Adipocyte (in vitro differentiated cells): ENCODE measurements at regions not wholly inside any gene's neighbourhood (a gene's known extent, or its start where the extent isn't known, plus 50 kb on each side); places are given as distances from the start of the nearest gene placed in this dataset.
A peak's percentile ranks its signal among the peaks of the same experiment; 100 is the strongest.

ENCODE experiments used
- DNase-seq: peaks from one replicate; pipeline ENCODE4 v3.0.0-alpha.2; 2015; ENCODE audit warnings: low read depth
- H3K27me3 ChIP-seq: replicated peaks from 2 replicates; pipeline ENCODE4 v1.7.0; 2013; ENCODE audit warnings: mild to moderate bottlenecking, low read length, moderate library complexity; ENCODE audit not compliant: control insufficient read depth, insufficient read depth
- H3K36me3 ChIP-seq: 2 replicates; pipeline ENCODE4 v1.7.0; 2013; ENCODE audit warnings: low read length, mild to moderate bottlenecking, moderate library complexity; ENCODE audit not compliant: control insufficient read depth, insufficient read depth, severe bottlenecking
- H3K4me1 ChIP-seq: 2 replicates; pipeline ENCODE4 v1.7.0; 2013; ENCODE audit warnings: mild to moderate bottlenecking, low read length, moderate library complexity; ENCODE audit not compliant: control insufficient read depth, insufficient read depth
- H3K4me3 ChIP-seq: 2 replicates; pipeline ENCODE4 v1.7.0; 2013; ENCODE audit warnings: mild to moderate bottlenecking, low read length, moderate library complexity
- H3K9ac ChIP-seq: 2 replicates; pipeline ENCODE4 v1.7.0; 2013; ENCODE audit warnings: mild to moderate bottlenecking, low read length, moderate library complexity
- H3K9me3 ChIP-seq: 2 replicates; pipeline ENCODE4 v1.7.0; 2013; ENCODE audit warnings: mild to moderate bottlenecking, low read length, moderate library complexity; ENCODE audit not compliant: control insufficient read depth

GRCh38 chr4:121464854-121465253 lies 84.0 kb upstream of the QRFPR start:
- Histone ChIP-seq H3K9ac (no peak overlapping the region), H3K4me3 (no peak overlapping the region), H3K27me3 (peaks cover 13% of the 10 kb centered on the region), H3K36me3 (no peaks in the 10 kb centered on the region), H3K9me3 (peaks cover 8% of the 10 kb centered on the region), H3K4me1 (no peaks in the 10 kb centered on the region)
- no peak for DNase-seq

GRCh38 chr4:121462660-121463261 lies 81.9 kb upstream of the QRFPR start:
- Histone ChIP-seq H3K4me3 (no peak overlapping the region), H3K9me3 (peaks cover 5% of the 10 kb centered on the region), H3K36me3 (no peaks in the 10 kb centered on the region), H3K9ac (no peak overlapping the region), H3K27me3 (peaks cover 19% of the 10 kb centered on the region), H3K4me1 (no peaks in the 10 kb centered on the region)
- peak; percentile 90 for DNase-seq

GRCh38 chr4:121459026-121459425 lies 78.2 kb upstream of the QRFPR start:
- H3K27me3 ChIP-seq: peaks cover 39% of the 10 kb centered on the region
- DNase-seq: no peak
- no peak overlapping the region for H3K9ac ChIP-seq
- no peaks in the 10 kb centered on the region for H3K4me1 ChIP-seq
- no peaks in the 10 kb centered on the region for H3K9me3 ChIP-seq
- H3K36me3 ChIP-seq: no peaks in the 10 kb centered on the region
- H3K4me3 ChIP-seq: no peak overlapping the region

- Histone ChIP-seq H3K4me1 (no peaks in the 10 kb centered on the region), H3K27me3 (peaks cover 43% of the 10 kb centered on the region)
Measured at GRCh38 chr4:121457278-121457875, 76.6 kb upstream of the QRFPR start.

GRCh38 chr4:121455285-121455684 lies 74.5 kb upstream of the QRFPR start:
- Histone ChIP-seq H3K4me3 (no peak overlapping the region), H3K36me3 (no peaks in the 10 kb centered on the region), H3K27me3 (peaks cover 31% of the 10 kb centered on the region), H3K9ac (no peak overlapping the region), H3K4me1 (no peaks in the 10 kb centered on the region), H3K9me3 (no peaks in the 10 kb centered on the region)
- no peak for DNase-seq

More at GRCh38 chr4:121457278-121457875, 76.6 kb upstream of the QRFPR start:
- Histone ChIP-seq H3K9ac (no peak overlapping the region), H3K4me3 (no peak overlapping the region), H3K36me3 (no peaks in the 10 kb centered on the region), H3K9me3 (no peaks in the 10 kb centered on the region)
- DNase-seq: no peak

- Histone ChIP-seq H3K36me3 (no peaks in the 10 kb centered on the region), H3K27me3 (peaks cover 29% of the 10 kb centered on the region), H3K4me3 (no peak overlapping the region), H3K9me3 (no peaks in the 10 kb centered on the region), H3K4me1 (no peaks in the 10 kb centered on the region), H3K9ac (no peak overlapping the region)
- DNase-seq: no peak
Measured at GRCh38 chr4:121454251-121454979, 73.6 kb upstream of the QRFPR start.

- peaks cover 15% of the 10 kb centered on the region for H3K27me3 ChIP-seq
- H3K36me3 ChIP-seq: no peaks in the 10 kb centered on the region
- DNase-seq: no peak
- H3K9me3 ChIP-seq: no peaks in the 10 kb centered on the region
- no peak overlapping the region for H3K9ac ChIP-seq
- no peak overlapping the region for H3K4me3 ChIP-seq
- H3K4me1 ChIP-seq: no peaks in the 10 kb centered on the region
Measured at GRCh38 chr4:121451310-121451709, 70.5 kb upstream of the QRFPR start.

GRCh38 chr4:121449416-121449815 lies 68.6 kb upstream of the QRFPR start:
- Histone ChIP-seq H3K9ac (no peak overlapping the region), H3K4me3 (no peak overlapping the region)
- no peak for DNase-seq

GRCh38 chr4:121448231-121448630 lies 67.4 kb upstream of the QRFPR start:
- H3K9ac ChIP-seq: no peak overlapping the region
- no peak overlapping the region for H3K4me3 ChIP-seq
- no peaks in the 10 kb centered on the region for H3K36me3 ChIP-seq
- no peaks in the 10 kb centered on the region for H3K9me3 ChIP-seq
- H3K4me1 ChIP-seq: no peaks in the 10 kb centered on the region
- H3K27me3 ChIP-seq: peaks cover 2% of the 10 kb centered on the region
- DNase-seq: no peak

More at GRCh38 chr4:121449416-121449815, 68.6 kb upstream of the QRFPR start:
- Histone ChIP-seq H3K27me3 (peaks cover 7% of the 10 kb centered on the region), H3K36me3 (no peaks in the 10 kb centered on the region), H3K9me3 (no peaks in the 10 kb centered on the region), H3K4me1 (no peaks in the 10 kb centered on the region)

GRCh38 chr4:121439669-121440068 lies 58.9 kb upstream of the QRFPR start:
- no peak overlapping the region for H3K9ac ChIP-seq
- peaks cover 22% of the 10 kb centered on the region for H3K9me3 ChIP-seq
- peaks cover 3% of the 10 kb centered on the region for H3K27me3 ChIP-seq
- H3K4me3 ChIP-seq: no peak overlapping the region
- DNase-seq: no peak
- H3K36me3 ChIP-seq: no peaks in the 10 kb centered on the region
- no peaks in the 10 kb centered on the region for H3K4me1 ChIP-seq
